A549 (cell line): ENCODE measurements at regions not wholly inside any gene's neighbourhood (a gene's known extent, or its start where the extent isn't known, plus 50 kb on each side); places are given as distances from the start of the nearest gene placed in this dataset.

Experiments
- ATAC-seq, 2 experiments: fragments of 200-7000 bp in 1 of 2; fragments of >200 bp in 1 of 2; cut with Nextera tagmentation in 1 of 2; cut with Tn5 transposase in 1 of 2; 3 replicates each; pipeline versions ENCODE4 v1.8.0 to v1.9.1; 2018 to 2020; ENCODE audit warnings: mild to moderate bottlenecking in 1 of 2, moderate library complexity in 1 of 2
- CTCF ChIA-PET: fragments of 300-600 bp; sonication (Branson Sonifier 250); formaldehyde crosslinking; extraction: SDS; loops from one replicate; lab custom pipeline; 2021; ENCODE audit warnings: antibody characterized with exemption, inconsistent platforms; lab: Yijun Ruan, JAX
- POLR2A ChIA-PET: fragments of 350-600 bp; formaldehyde crosslinking; extraction: SDS; loops from one replicate; lab custom pipeline; 2021; ENCODE audit warnings: antibody characterized with exemption, inconsistent platforms; lab: Yijun Ruan, JAX
- DNase-seq, 2 experiments: peaks; one replicate each; pipeline versions ENCODE4 v3.0.0 to v3.0.0-alpha.2; 2011 to 2016; ENCODE audit warnings: low read depth in 1 of 2, low spot score in 1 of 2
- FAIRE-seq: peaks from 2 replicates; lab custom pipeline; 2011; peaks lifted over from hg19 to GRCh38; lab: Jason Lieb, UNC
- H3K27ac ChIP-seq, 2 experiments: fragments of >200 bp; sonication (Bioruptor Twin); formaldehyde crosslinking; 3 replicates each; pipeline ENCODE4 v1.5.1; 2016 to 2017
- H3K4me1 ChIP-seq: fragments of >200 bp; sonication (Bioruptor Twin); formaldehyde crosslinking; 3 replicates; pipeline ENCODE4 v1.6.1; 2016
- H3K4me2 ChIP-seq: fragments of >200 bp; sonication (Bioruptor Twin); formaldehyde crosslinking; 3 replicates; pipeline ENCODE4 v1.6.1; 2016
- H3K4me3 ChIP-seq: fragments of >200 bp; sonication (Bioruptor Twin); formaldehyde crosslinking; 3 replicates; pipeline ENCODE4 v1.5.1; 2016
- H3K9me3 ChIP-seq: fragments of >200 bp; sonication (Bioruptor Twin); formaldehyde crosslinking; 3 replicates; pipeline ENCODE4 v1.6.1; 2016
- ATOH8 ChIP-seq: fragments of 250-450 bp; sonication (Bioruptor Pico); IDR thresholded peaks from 2 replicates; pipeline ENCODE4 v1.5.0; 2020; ENCODE audit warnings: low read depth, mild to moderate bottlenecking, moderate library complexity
- BCL3 ChIP-seq: fragments of >200 bp; sonication (Bioruptor Twin); formaldehyde crosslinking; IDR thresholded peaks from 3 replicates; pipeline ENCODE4 v1.6.1; 2016
- CBX2 ChIP-seq: fragments of 200-600 bp; sonication (generic); IDR thresholded peaks from 2 replicates; pipeline ENCODE4 v1.6.1; 2016; ENCODE audit warnings: low read depth, mild to moderate bottlenecking, borderline replicate concordance
- E2F6 ChIP-seq: IDR thresholded peaks from 2 replicates; pipeline ENCODE4 v1.6.1; 2012; ENCODE audit warnings: low read depth, borderline replicate concordance
- EP300 ChIP-seq, 2 experiments: fragments of >200 bp; sonication (Bioruptor Twin); formaldehyde crosslinking; IDR thresholded peaks; 2 replicates in 1 of 2; 3 replicates in 1 of 2; pipeline ENCODE4 v1.6.1; 2016 to 2017
- FOSB ChIP-seq: fragments of 250-450 bp; sonication (Bioruptor Pico); IDR thresholded peaks from 2 replicates; pipeline ENCODE4 v1.5.0; 2020; ENCODE audit warnings: mild to moderate bottlenecking, moderate library complexity
- FOSL2 ChIP-seq, 2 experiments: fragments of 450-650 bp in 1 of 2; fragments of >200 bp in 1 of 2; sonication (Bioruptor Twin) in 1 of 2; formaldehyde crosslinking; IDR thresholded peaks; 2 replicates each; pipeline versions ENCODE4 v1.5.0 to v1.6.1; 2016 to 2020; ENCODE audit warnings: mild to moderate bottlenecking in 1 of 2, moderate library complexity in 1 of 2
- FOXS1 ChIP-seq: fragments of 250-450 bp; sonication (Bioruptor Pico); IDR thresholded peaks from 2 replicates; pipeline ENCODE4 v1.5.0; 2020; ENCODE audit warnings: mild to moderate bottlenecking, moderate library complexity
- GATA3 ChIP-seq: IDR thresholded peaks from 2 replicates; pipeline ENCODE4 v1.6.1; 2012; ENCODE audit warnings: borderline replicate concordance
- HDAC2 ChIP-seq: fragments of 200-600 bp; sonication (generic); IDR thresholded peaks from 2 replicates; pipeline ENCODE4 v1.6.1; 2016
- HOXB13 ChIP-seq: fragments of 250-450 bp; sonication (Bioruptor Pico); IDR thresholded peaks from 2 replicates; pipeline ENCODE4 v1.5.0; 2020; ENCODE audit warnings: low read depth, mild to moderate bottlenecking, moderate library complexity
- HOXB5 ChIP-seq: fragments of 250-450 bp; sonication (Bioruptor Pico); IDR thresholded peaks from 2 replicates; pipeline ENCODE4 v1.5.0; 2020; ENCODE audit warnings: mild to moderate bottlenecking, moderate library complexity
- JUNB ChIP-seq: fragments of >200 bp; sonication (Bioruptor Twin); formaldehyde crosslinking; IDR thresholded peaks from 2 replicates; pipeline ENCODE4 v1.6.1; 2016
- MAFK ChIP-seq: fragments of 450-650 bp; IDR thresholded peaks from 2 replicates; pipeline ENCODE4 v1.6.1; 2014; ENCODE audit not compliant: partially characterized antibody
- NFE2L2 ChIP-seq: fragments of 150-350 bp; conservative IDR thresholded peaks from 2 replicates; pipeline ENCODE4 v1.6.1; 2014; ENCODE audit warnings: low read length
- REST ChIP-seq: fragments of 200-600 bp; sonication (generic); IDR thresholded peaks from 2 replicates; pipeline ENCODE4 v1.6.1; 2016; ENCODE audit warnings: antibody characterized with exemption, mild to moderate bottlenecking, moderate library complexity
- RNF2 ChIP-seq: fragments of 200-600 bp; sonication (generic); IDR thresholded peaks from 2 replicates; pipeline ENCODE4 v1.6.1; 2016; ENCODE audit warnings: low read depth, mild to moderate bottlenecking, antibody characterized with exemption, moderate library complexity, borderline replicate concordance
- TP53 ChIP-seq: fragments of 250-450 bp; sonication (Bioruptor Pico); IDR thresholded peaks from 2 replicates; pipeline ENCODE4 v1.5.0; 2021; ENCODE audit warnings: mild to moderate bottlenecking, moderate library complexity
- ZFP36 ChIP-seq: fragments of 450-650 bp; IDR thresholded peaks from 2 replicates; pipeline ENCODE4 v1.6.1; 2014; ENCODE audit warnings: borderline replicate concordance; ENCODE audit not compliant: partially characterized antibody
- ZSCAN20 ChIP-seq: fragments of 250-450 bp; sonication (Bioruptor Pico); IDR thresholded peaks from 2 replicates; pipeline ENCODE4 v1.8.0; 2022; ENCODE audit warnings: mild to moderate bottlenecking, moderate library complexity
- WGBS: methylation state at CpG from one replicate; pipeline ENCODE4 v1.1.6; 2017; ENCODE audit errors: missing lambda C conversion rate; 5-methylcytosine and 5-hydroxymethylcytosine counted together

- ChIA-PET POLR2A (no interaction called here), CTCF (no interaction called here)
- H3K27ac ChIP-seq = no peak overlapping the region
- H3K9me3 ChIP-seq = no peaks in the 10 kb centered on the region
- no peak overlapping the region for H3K4me2 ChIP-seq
- H3K4me1 ChIP-seq = no peaks in the 10 kb centered on the region
- WGBS = 59% methylated on average over 4 of the region's 4 CpGs
- no peak for ATAC-seq
- TF ChIP-seq FOSB (CRISPR knock-in tag) (no peak), HOXB13 (CRISPR knock-in tag) (no peak), EP300 (IDR thresholded peaks at IDR 0.05) (no peak)
- no peak for FAIRE-seq
- no peak overlapping the region for H3K4me3 ChIP-seq
- DNase-seq = no peak
These were observed 615.1 kb downstream of the TLE1 start for GRCh38 chr9:81074221-81074620.

GRCh38 chr9:81073821-81074220, 615.5 kb downstream of the TLE1 start:
- FAIRE-seq (no peak), ATAC-seq (no peak), DNase-seq (no peak)
- H3K27ac ChIP-seq = no peak overlapping the region
- H3K4me3 ChIP-seq = no peak overlapping the region
- CTCF ChIA-PET = no interaction called here
- no peaks in the 10 kb centered on the region for H3K9me3 ChIP-seq
- TF ChIP-seq ZSCAN20 (CRISPR knock-in tag) (no peak), JUNB (no peak), REST (no peak), E2F6 (no peak), MAFK (no peak), FOSB (CRISPR knock-in tag) (no peak), CBX2 (no peak), FOXS1 (no peak), RNF2 (no peak), ATOH8 (CRISPR knock-in tag) (no peak), HDAC2 (no peak)
- H3K4me1 ChIP-seq = no peaks in the 10 kb centered on the region
- POLR2A ChIA-PET = no interaction called here
- WGBS = 70% methylated on average over 4 of the region's 4 CpGs
- no peak overlapping the region for H3K4me2 ChIP-seq

- Histone ChIP-seq H3K9me3 (no peaks in the 10 kb centered on the region), H3K27ac (no peak overlapping the region), H3K4me3 (no peak overlapping the region), H3K4me1 (no peaks in the 10 kb centered on the region), H3K4me2 (no peak overlapping the region)
- CTCF ChIA-PET = no interaction called here
- TF ChIP-seq ZFP36 = no peak
- TF ChIP-seq TP53 (CRISPR knock-in tag) = no peak
- TF ChIP-seq NFE2L2 = no peak
- TF ChIP-seq ZSCAN20 (CRISPR knock-in tag) = no peak
- no peak for TF ChIP-seq BCL3
- TF ChIP-seq GATA3 = no peak
- no peak for TF ChIP-seq HOXB5
- TF ChIP-seq FOSL2 (IDR thresholded peaks at IDR 0.05) = no peak
- no peak for TF ChIP-seq FOSL2 (CRISPR knock-in tag; IDR thresholded peaks at IDR 0.05)
- no peak for FAIRE-seq
- DNase-seq = no peak
- 83% methylated on average over 2 of the region's 2 CpGs for WGBS
- ATAC-seq = no peak
- POLR2A ChIA-PET = interaction anchor here (0.7 kb wide), 1 partner anchor 451 kb away, joined by 4 read pairs; no protein-coding TSS in a partner anchor
These were observed 616.6 kb downstream of the TLE1 start for GRCh38 chr9:81072758-81073157.
